ENCODE measurements at regions not wholly inside any gene's neighbourhood (a gene's known extent, or its start where the extent isn't known, plus 50 kb on each side); places are given as distances from the start of the nearest gene placed in this dataset.
"Not testable (repeated sequence)": the region's sequence is repeated elsewhere in the genome, so short reads cannot be mapped to it uniquely, and the experiment has no call there.

DNA sequence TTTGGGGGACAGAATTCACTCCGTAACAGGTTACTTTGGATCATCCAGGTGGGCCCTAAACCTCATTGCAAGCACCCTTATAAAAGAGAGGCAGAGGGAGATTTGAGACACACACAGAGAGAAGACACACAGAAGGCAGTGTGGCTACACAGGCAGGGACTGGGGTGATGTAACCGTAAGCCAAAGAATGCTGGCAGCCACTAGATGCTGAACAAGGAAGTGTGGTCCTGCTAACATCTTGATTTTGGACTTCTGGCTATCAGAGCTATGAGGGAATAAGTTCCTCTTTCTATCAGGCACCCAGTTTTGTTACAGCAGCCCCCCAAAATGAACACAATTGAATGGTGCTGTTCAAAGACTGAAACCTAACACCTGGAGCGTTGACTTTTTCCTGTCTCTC is 191.3 kb upstream of the MYLIP start:
- Histone ChIP-seq H3K27me3 (ENCODE audit: low read depth, low read length) (no peaks in the 10 kb centered on the region), H3K9me3 (ENCODE audit: insufficient read depth, low read length) (peaks cover 5% of the 10 kb centered on the region; the same call in 1 of the 2 replicates), H3K79me2 (ENCODE audit: low read length) (no peaks in the 10 kb centered on the region), H3K27ac (ENCODE audit: low read length) (no peak overlapping the region), H4K20me1 (ENCODE audit: insufficient read depth, low read length) (no peaks in the 10 kb centered on the region), H3K36me3 (replicated peaks; ENCODE audit: low read depth, low read length) (no peaks in the 10 kb centered on the region), H3K4me3 (ENCODE audit: low read length) (no peak overlapping the region), H2AFZ (ENCODE audit: low read depth, low read length) (no peak overlapping the region), H3K9ac (ENCODE audit: low read length) (no peak overlapping the region), H3K4me2 (ENCODE audit: low read length) (no peak overlapping the region), H3K4me1 (ENCODE audit: low read length) (peaks cover 48% of the 10 kb centered on the region)
- TF ChIP-seq, protein P1, sequence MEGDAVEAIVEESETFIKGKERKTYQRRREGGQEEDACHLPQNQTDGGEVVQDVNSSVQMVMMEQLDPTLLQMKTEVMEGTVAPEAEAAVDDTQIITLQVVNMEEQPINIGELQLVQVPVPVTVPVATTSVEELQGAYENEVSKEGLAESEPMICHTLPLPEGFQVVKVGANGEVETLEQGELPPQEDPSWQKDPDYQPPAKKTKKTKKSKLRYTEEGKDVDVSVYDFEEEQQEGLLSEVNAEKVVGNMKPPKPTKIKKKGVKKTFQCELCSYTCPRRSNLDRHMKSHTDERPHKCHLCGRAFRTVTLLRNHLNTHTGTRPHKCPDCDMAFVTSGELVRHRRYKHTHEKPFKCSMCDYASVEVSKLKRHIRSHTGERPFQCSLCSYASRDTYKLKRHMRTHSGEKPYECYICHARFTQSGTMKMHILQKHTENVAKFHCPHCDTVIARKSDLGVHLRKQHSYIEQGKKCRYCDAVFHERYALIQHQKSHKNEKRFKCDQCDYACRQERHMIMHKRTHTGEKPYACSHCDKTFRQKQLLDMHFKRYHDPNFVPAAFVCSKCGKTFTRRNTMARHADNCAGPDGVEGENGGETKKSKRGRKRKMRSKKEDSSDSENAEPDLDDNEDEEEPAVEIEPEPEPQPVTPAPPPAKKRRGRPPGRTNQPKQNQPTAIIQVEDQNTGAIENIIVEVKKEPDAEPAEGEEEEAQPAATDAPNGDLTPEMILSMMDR (IDR thresholded peaks at IDR 0.05; ENCODE audit: low read depth, low read length) = no peak
- TF ChIP-seq EZH2phosphoT487 (IDR thresholded peaks at IDR 0.05; ENCODE audit: low read depth) = no peak

DNA sequence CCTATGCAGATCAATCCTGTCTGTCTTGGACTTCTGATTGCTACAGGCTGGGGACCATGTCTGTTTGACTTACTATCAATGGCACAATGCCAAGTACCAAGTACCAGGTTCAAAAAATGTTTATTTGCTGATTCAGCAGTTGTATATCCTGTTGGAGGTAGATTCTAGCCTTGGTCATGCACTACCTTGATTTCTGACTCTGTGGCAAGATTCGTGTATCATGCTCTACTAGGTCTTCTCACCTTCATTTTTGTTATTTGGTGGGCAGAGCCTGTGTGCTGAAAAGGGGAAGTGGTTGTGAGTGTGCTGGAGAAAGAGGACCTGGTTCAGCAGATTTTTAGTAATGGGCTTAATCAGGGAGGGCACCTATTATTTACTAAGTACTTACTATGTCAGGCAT is 192.4 kb upstream of the MYLIP start:
- peak overlapping the region; percentile 25 for H3K27ac ChIP-seq (ENCODE audit: low read length)
- peak overlapping the region; percentile 61 for H3K4me2 ChIP-seq (ENCODE audit: low read length)
- H3K36me3 ChIP-seq (replicated peaks; ENCODE audit: low read depth, low read length) = no peaks in the 10 kb centered on the region
- H3K27me3 ChIP-seq (ENCODE audit: low read depth, low read length) = no peaks in the 10 kb centered on the region
- peaks cover 5% of the 10 kb centered on the region; the same call in 1 of the 2 replicates for H3K9me3 ChIP-seq (ENCODE audit: insufficient read depth, low read length)
- H3K79me2 ChIP-seq (ENCODE audit: low read length) = no peaks in the 10 kb centered on the region
- H3K4me1 ChIP-seq (ENCODE audit: low read length) = peaks cover 46% of the 10 kb centered on the region
- no peaks in the 10 kb centered on the region for H4K20me1 ChIP-seq (ENCODE audit: insufficient read depth, low read length)
- no peak overlapping the region for H2AFZ ChIP-seq (ENCODE audit: low read depth, low read length)
- H3K9ac ChIP-seq (ENCODE audit: low read length) = no peak overlapping the region
- no peak for TF ChIP-seq EZH2phosphoT487 (IDR thresholded peaks at IDR 0.05; ENCODE audit: low read depth)
- TF ChIP-seq, protein P1 (IDR thresholded peaks at IDR 0.05; ENCODE audit: low read depth, low read length) = no peak
- H3K4me3 ChIP-seq (ENCODE audit: low read length) = no peak overlapping the region

DNA sequence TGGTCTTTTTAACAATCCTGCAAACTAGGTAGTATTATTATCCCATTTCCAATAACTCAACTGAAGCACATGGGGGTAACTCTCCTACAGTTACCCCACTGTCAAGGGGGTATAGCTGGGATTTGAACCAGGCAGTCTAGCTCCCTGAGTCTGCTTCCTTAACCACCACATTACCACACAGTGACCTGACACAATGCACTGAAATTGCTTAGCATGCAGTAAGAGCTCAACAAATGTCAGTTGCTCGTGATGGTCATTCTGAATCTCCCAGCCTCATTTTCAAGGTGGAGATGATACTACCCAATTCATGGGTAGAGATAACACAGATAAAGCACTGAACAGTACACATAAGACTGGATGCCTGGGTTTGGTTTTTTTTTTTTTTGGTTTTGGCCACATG is 193.2 kb upstream of the MYLIP start:
- Histone ChIP-seq H3K4me1 (ENCODE audit: low read length) (peaks cover 38% of the 10 kb centered on the region), H3K9me3 (ENCODE audit: insufficient read depth, low read length) (peaks cover 5% of the 10 kb centered on the region; the same call in 1 of the 2 replicates), H4K20me1 (ENCODE audit: insufficient read depth, low read length) (no peaks in the 10 kb centered on the region), H3K4me2 (ENCODE audit: low read length) (no peak overlapping the region), H2AFZ (ENCODE audit: low read depth, low read length) (no peak overlapping the region), H3K79me2 (ENCODE audit: low read length) (no peaks in the 10 kb centered on the region), H3K27ac (ENCODE audit: low read length) (no peak overlapping the region), H3K9ac (ENCODE audit: low read length) (no peak overlapping the region), H3K36me3 (replicated peaks; ENCODE audit: low read depth, low read length) (no peaks in the 10 kb centered on the region), H3K4me3 (ENCODE audit: low read length) (no peak overlapping the region), H3K27me3 (ENCODE audit: low read depth, low read length) (no peaks in the 10 kb centered on the region)
- TF ChIP-seq, protein P1 (IDR thresholded peaks at IDR 0.05; ENCODE audit: low read depth, low read length) = no peak
- no peak for TF ChIP-seq EZH2phosphoT487 (IDR thresholded peaks at IDR 0.05; ENCODE audit: low read depth)

DNA sequence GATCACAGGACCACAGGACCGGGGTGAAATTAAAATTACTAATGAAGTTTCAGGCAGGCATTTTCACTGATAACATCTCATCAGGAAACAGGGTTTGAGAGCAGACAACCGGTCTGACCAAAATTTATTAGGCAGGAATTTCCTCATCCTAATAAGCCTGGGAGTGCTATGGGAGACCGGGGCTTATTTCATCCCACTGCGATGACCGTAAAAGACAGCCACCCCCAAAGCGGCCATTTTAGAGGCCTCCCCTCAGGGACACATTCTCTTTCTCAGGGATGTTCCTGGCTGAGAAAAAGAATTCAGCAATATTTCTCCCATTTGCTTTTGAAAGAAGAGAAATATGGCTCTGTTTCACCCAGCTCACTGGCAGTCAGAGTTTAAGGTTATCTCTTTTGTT is 197.2 kb upstream of the MYLIP start:
- not testable (repeated sequence) for H3K27ac ChIP-seq (ENCODE audit: low read length); H3K4me3 ChIP-seq (ENCODE audit: low read length); H3K9ac ChIP-seq (ENCODE audit: low read length); H3K27me3 ChIP-seq (ENCODE audit: low read depth, low read length); H3K4me2 ChIP-seq (ENCODE audit: low read length); H3K9me3 ChIP-seq (ENCODE audit: insufficient read depth, low read length); H4K20me1 ChIP-seq (ENCODE audit: insufficient read depth, low read length); H3K36me3 ChIP-seq (replicated peaks; ENCODE audit: low read depth, low read length); H2AFZ ChIP-seq (ENCODE audit: low read depth, low read length); H3K79me2 ChIP-seq (ENCODE audit: low read length)
- H3K4me1 ChIP-seq (ENCODE audit: low read length) = peaks cover 20% of the 10 kb centered on the region

DNA sequence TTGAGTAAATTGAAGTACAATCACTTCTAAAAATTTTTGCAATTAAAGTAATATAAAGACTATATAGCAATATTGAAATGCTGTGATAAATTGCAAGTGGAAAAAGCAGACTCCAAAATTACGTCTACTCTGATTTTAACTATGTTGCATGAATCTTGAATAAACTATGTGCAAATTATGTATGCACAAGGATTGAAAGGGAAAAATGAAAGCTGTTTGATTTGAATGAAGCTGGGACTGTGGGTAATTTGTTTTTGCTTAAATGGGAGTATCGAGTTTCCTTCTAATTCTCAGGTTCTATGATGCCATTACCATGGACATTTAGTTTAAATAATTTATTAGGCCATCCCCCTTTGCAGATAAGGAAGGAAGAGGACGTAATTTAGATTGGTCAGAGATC is 198.7 kb upstream of the MYLIP start:
- no peak overlapping the region for H3K9ac ChIP-seq (ENCODE audit: low read length)
- H3K4me3 ChIP-seq (ENCODE audit: low read length) = no peak overlapping the region
- H2AFZ ChIP-seq (ENCODE audit: low read depth, low read length) = no peak overlapping the region
- H3K4me1 ChIP-seq (ENCODE audit: low read length) = peaks cover 8% of the 10 kb centered on the region; the same call in 1 of the 2 replicates
- no peaks in the 10 kb centered on the region for H3K9me3 ChIP-seq (ENCODE audit: insufficient read depth, low read length)
- H4K20me1 ChIP-seq (ENCODE audit: insufficient read depth, low read length) = no peaks in the 10 kb centered on the region
- no peak overlapping the region for H3K4me2 ChIP-seq (ENCODE audit: low read length)
- no peaks in the 10 kb centered on the region for H3K27me3 ChIP-seq (ENCODE audit: low read depth, low read length)
- H3K79me2 ChIP-seq (ENCODE audit: low read length) = no peaks in the 10 kb centered on the region
- no peak for TF ChIP-seq EZH2phosphoT487 (IDR thresholded peaks at IDR 0.05; ENCODE audit: low read depth)
- TF ChIP-seq, protein P1 (IDR thresholded peaks at IDR 0.05; ENCODE audit: low read depth, low read length) = no peak
- no peaks in the 10 kb centered on the region for H3K36me3 ChIP-seq (replicated peaks; ENCODE audit: low read depth, low read length)
- H3K27ac ChIP-seq (ENCODE audit: low read length) = no peak overlapping the region
